ENCODE measurements at regions not wholly inside any gene's neighbourhood (a gene's known extent, or its start where the extent isn't known, plus 50 kb on each side); places are given as distances from the start of the nearest gene placed in this dataset.

DNA sequence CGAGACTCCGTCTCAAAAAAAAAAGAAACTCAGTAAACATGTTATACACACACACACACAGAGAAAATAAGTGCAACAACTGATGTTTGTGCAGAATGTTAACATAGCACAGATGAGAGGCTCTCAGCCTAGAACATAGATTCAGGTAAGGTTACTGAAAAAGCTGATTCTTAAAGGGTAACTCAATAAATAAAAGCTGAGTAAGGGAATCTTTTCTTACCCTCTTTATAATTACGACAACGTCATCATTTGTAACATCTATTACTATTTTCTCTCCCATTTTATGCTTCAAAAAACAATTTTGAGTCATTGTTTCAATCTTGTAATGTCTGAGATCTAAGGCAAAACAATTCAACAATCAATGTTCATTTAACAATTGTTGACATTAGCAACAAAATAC, 644.8 kb downstream of the RFPL4B start:
- H3K4me1 Mint-ChIP-seq = no peaks in the 10 kb centered on the region
- H3K27ac Mint-ChIP-seq = no peak overlapping the region
- no peak overlapping the region for H3K4me3 Mint-ChIP-seq
- no peaks in the 10 kb centered on the region for H3K36me3 Mint-ChIP-seq (ENCODE audit: low read depth)
- intact Hi-C loops (cut with DNase I, micrococcal nuclease) = no loop called here
- ChIA-PET POLR2A (no interaction called here), CTCF (no interaction called here)
- no peak for ATAC-seq
- DNase-seq = no peak
- peaks cover 3% of the 10 kb centered on the region for H3K9me3 Mint-ChIP-seq (ENCODE audit: low read depth)
- H3K27me3 Mint-ChIP-seq = no peaks in the 10 kb centered on the region

DNA sequence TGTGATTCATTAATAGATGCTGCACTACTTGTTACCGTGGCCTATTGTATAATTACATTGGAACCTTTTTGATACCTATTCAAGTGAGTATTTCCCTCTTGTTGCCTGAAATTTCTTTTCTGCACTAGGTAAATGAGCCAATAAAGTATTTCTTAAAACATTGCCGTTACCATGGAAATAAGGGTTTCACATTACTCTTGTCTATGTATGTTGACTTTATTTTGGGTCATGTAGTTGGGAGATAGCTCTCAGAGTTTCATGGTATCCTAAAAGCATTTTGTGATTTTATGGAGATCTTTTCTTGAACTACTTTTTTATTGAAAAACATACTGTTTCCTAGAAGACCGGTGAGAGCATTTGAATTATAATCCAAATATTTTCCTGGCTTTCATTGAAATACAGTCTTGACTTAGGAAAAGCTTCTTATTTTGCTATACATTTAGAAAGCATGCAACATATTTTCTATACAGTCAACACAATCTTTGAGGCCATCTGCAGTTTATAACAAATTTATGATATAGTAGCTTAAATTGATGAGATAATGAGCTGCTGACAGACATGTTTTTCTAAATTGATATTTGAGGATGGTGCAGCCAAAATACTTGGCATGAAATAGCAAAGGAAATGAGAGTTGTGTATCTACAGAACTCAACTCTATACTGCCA, 650.4 kb downstream of the RFPL4B start:
- no peaks in the 10 kb centered on the region for H3K4me1 Mint-ChIP-seq
- no peaks in the 10 kb centered on the region for H3K9me3 Mint-ChIP-seq (ENCODE audit: low read depth)
- CTCF ChIA-PET = no interaction called here
- no peak overlapping the region for H3K4me3 Mint-ChIP-seq
- H3K27me3 Mint-ChIP-seq = no peaks in the 10 kb centered on the region
- DNase-seq (no peak), ATAC-seq (no peak)
- no peaks in the 10 kb centered on the region for H3K36me3 Mint-ChIP-seq (ENCODE audit: low read depth)
- intact Hi-C loops (cut with DNase I, micrococcal nuclease) = no loop called here
- POLR2A ChIA-PET = no interaction called here
- no peak overlapping the region for H3K27ac Mint-ChIP-seq

DNA sequence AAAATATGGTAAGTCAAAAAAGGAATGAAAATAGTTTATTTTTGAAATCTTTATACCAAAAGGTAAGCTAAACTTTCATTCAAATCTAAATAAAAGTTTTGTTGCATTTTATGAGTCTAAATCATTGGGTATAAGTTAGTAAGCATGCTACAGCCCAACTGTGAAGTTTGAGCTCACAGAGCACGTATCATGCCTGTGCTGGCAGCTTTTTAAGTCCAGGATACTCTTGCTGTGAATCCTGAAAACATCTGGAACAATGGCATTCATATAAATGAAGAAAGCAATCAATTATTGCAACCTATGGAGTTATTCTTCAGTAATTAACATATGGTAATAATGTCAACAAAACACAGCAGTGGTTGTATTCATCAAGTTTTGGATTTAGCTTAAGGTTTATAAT, 656.9 kb downstream of the RFPL4B start:
- H3K9me3 Mint-ChIP-seq (ENCODE audit: low read depth) = no peaks in the 10 kb centered on the region
- no peak overlapping the region for H3K4me3 Mint-ChIP-seq
- ChIA-PET CTCF (interaction anchor here (0.6 kb wide), 1 partner anchor 340 kb away, joined by 4 read pairs; no protein-coding TSS in a partner anchor), POLR2A (no interaction called here)
- no peaks in the 10 kb centered on the region for H3K36me3 Mint-ChIP-seq (ENCODE audit: low read depth)
- intact Hi-C loops (cut with DNase I, micrococcal nuclease) = no loop called here
- ATAC-seq (no peak), DNase-seq (no peak)
- H3K27me3 Mint-ChIP-seq = no peaks in the 10 kb centered on the region
- H3K4me1 Mint-ChIP-seq = no peaks in the 10 kb centered on the region
- no peak overlapping the region for H3K27ac Mint-ChIP-seq

DNA sequence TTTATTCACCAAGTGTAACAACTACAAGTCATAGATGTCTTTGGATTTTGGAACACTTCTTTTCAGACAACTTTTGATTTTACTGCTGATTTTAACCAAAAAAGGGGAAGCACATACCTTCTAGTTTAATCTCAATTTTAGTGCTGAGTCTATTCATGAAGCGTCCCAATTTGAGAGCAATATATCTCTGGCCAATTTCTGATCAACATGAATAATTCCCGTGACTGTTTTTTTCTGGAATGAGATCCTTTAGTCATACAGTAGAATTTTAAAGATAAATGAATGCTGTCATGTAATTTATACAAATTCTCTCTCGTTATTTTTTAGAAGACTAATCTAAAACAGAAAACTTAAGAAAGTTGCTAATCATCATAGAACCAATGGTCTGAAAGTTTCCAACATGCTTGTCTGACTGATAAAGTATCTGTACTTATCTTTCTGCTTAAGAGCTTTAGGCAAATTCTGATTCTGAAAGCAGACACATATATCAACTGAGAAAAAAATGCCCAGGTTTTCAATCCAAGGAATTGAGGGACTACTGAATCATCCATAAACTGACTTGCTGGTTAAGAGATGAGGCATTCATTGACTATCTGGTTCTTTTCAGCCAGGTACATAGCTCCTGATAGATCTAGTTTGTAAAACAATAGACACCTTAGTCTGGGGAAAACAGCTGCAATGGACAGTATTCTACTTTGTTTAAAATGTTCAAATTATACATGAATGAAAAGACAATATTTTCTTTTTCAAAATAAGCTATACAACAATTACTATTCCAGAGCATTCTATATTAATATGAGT, 657.5 kb downstream of the RFPL4B start:
- intact Hi-C loops (cut with DNase I, micrococcal nuclease) = no loop called here
- ATAC-seq (no peak), DNase-seq (no peak)
- CTCF ChIA-PET = interaction anchor here (1.5 kb wide), 1 partner anchor 10 kb away, joined by 3 read pairs; no protein-coding TSS in a partner anchor
- Mint-ChIP-seq H3K27ac (no peak overlapping the region), H3K27me3 (no peaks in the 10 kb centered on the region), H3K4me3 (no peak overlapping the region), H3K9me3 (ENCODE audit: low read depth) (no peaks in the 10 kb centered on the region), H3K36me3 (ENCODE audit: low read depth) (no peaks in the 10 kb centered on the region), H3K4me1 (no peaks in the 10 kb centered on the region)
- POLR2A ChIA-PET = no interaction called here

DNA sequence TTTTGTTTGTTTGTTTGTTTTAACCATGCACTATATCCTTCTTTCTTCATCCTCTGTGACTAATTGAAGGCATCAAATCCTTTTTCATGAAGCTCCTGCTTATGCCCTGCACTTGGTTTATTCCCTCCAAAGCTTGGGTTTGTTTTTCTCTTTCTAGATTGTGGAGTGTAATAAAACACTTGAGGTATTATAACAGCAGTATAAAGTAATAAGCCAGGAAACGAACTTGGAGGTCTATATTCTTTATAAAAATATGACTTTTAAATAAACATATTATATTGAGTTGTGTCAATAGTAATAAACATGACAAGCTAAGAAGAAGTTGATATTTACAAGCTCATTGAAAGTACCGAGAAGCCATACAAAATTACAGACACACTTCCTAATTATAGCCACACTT, 659.4 kb downstream of the RFPL4B start:
- Mint-ChIP-seq H3K36me3 (ENCODE audit: low read depth) (no peaks in the 10 kb centered on the region), H3K4me3 (no peak overlapping the region), H3K27ac (no peak overlapping the region), H3K4me1 (no peaks in the 10 kb centered on the region), H3K9me3 (ENCODE audit: low read depth) (no peaks in the 10 kb centered on the region), H3K27me3 (no peaks in the 10 kb centered on the region)
- ATAC-seq (no peak), DNase-seq (no peak)
- intact Hi-C loops (cut with DNase I, micrococcal nuclease) = no loop called here
- POLR2A ChIA-PET = no interaction called here
- CTCF ChIA-PET = interaction anchor here (1.5 kb wide), 1 partner anchor 11 kb away, joined by 3 read pairs; no protein-coding TSS in a partner anchor

DNA sequence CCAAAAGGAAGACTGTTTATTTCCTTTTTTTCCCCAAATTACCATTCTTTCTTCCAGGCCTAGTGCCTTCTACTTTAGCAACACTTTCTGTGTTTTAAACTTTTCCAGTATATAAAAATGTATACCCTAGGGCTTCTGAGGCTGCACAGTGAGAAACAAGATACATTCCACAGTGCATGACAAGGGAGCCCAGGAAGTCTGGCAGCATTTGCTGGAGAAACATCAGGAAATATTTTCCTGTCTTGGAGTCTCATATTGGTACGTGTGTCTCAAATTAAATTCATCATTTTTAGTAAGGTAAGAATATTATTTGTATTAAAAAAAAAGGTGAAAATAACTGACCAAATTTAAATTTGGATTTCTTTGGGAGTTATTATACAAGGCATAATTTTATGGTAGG, 662.6 kb downstream of the RFPL4B start:
- ChIA-PET POLR2A (no interaction called here), CTCF (interaction anchor here (0.6 kb wide), 1 partner anchor 19 kb away, joined by 3 read pairs; no protein-coding TSS in a partner anchor)
- Mint-ChIP-seq H3K9me3 (ENCODE audit: low read depth) (no peaks in the 10 kb centered on the region), H3K4me1 (no peaks in the 10 kb centered on the region), H3K27me3 (no peaks in the 10 kb centered on the region), H3K4me3 (no peak overlapping the region), H3K27ac (no peak overlapping the region), H3K36me3 (ENCODE audit: low read depth) (no peaks in the 10 kb centered on the region)
- DNase-seq (no peak), ATAC-seq (no peak)
- intact Hi-C loops (cut with DNase I, micrococcal nuclease) = no loop called here

DNA sequence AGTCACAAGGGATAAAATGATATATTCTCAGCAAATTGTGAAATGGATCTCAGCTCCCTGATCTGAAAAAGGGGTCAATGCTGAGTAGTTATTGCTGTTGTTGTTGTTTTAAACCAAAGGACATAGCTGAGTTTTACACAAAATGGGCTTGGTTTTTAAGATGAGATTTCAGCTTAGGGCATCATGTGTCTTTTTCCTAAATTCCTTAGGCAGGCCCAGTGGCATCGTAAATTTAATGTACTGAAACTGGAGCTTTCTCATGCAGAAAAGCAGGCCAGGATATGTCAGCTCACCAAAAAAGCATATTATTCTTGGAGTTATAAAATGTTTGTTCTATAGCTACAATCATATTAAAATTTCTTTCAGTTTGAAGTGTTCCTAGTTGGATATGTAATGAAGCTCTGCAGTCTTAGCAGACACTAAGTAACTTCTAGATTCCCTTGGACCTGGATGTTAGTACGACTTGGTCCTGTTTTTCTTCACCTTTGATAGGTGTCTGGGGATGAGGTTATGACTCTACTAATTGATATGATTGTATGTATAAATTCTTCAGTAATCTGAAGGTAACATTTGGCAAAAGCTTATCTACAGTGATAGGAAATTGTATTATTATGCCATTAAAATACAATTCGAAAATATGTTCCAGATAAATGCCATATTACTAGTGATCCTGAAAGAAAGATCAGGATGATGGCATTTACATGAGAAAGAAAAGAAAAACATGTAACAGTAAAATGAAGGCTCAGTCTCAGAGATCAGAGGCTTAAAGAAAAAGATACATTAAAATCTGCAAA, 663.3 kb downstream of the RFPL4B start:
- Mint-ChIP-seq H3K36me3 (ENCODE audit: low read depth) (no peaks in the 10 kb centered on the region), H3K4me1 (no peaks in the 10 kb centered on the region), H3K27me3 (no peaks in the 10 kb centered on the region), H3K4me3 (no peak overlapping the region), H3K27ac (no peak overlapping the region), H3K9me3 (ENCODE audit: low read depth) (no peaks in the 10 kb centered on the region)
- intact Hi-C loops (cut with DNase I, micrococcal nuclease) = no loop called here
- ATAC-seq = no peak
- ChIA-PET CTCF (interaction anchor here (0.6 kb wide), 2 partner anchors 18 to 38 kb away, joined by 3 read pairs; no protein-coding TSS in a partner anchor), POLR2A (no interaction called here)
- DNase-seq = no peak

DNA sequence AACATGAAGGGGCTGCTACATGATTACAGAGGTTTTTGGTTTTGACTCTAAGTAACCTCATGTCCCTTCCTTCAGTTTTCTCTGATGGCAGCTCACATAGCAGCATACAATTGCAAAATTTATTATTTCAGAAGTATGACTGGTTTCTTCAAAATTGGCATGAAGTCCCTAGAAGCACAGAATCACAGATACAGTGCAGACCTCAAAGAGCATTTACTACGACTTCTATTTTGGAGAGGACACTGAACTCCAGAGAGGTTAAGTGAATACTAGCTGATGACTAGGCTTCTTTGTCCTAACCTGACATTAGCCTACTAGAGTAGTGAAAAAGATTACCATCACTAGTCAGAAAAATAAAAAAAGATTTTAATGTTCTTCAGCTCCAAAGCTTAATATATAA, 664.3 kb downstream of the RFPL4B start:
- Mint-ChIP-seq H3K27ac (no peak overlapping the region), H3K36me3 (ENCODE audit: low read depth) (no peaks in the 10 kb centered on the region), H3K9me3 (ENCODE audit: low read depth) (no peaks in the 10 kb centered on the region), H3K27me3 (no peaks in the 10 kb centered on the region), H3K4me3 (no peak overlapping the region), H3K4me1 (no peaks in the 10 kb centered on the region)
- DNase-seq (no peak), ATAC-seq (no peak)
- ChIA-PET CTCF (no interaction called here), POLR2A (no interaction called here)
- intact Hi-C loops (cut with DNase I, micrococcal nuclease) = no loop called here

DNA sequence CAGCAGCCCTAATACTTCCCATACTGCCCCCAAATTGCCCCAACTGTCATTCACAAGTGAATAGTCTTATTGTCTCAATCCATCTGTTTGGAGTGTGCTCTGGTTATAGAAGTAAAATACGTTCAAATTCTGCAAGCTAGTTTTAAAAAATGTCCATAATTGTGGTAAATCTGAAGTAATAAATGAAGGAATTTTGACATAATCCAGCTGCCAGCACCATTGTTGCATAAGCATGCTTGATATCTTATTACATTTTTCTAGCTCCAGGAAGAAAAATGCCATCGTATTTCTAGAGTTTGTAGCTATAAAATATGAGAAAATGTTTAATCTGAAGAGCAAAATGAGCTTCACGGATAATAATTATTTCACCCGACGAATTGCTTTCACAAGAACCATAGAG, 664.7 kb downstream of the RFPL4B start:
- H3K27ac Mint-ChIP-seq = no peak overlapping the region
- no peaks in the 10 kb centered on the region for H3K36me3 Mint-ChIP-seq (ENCODE audit: low read depth)
- ChIA-PET POLR2A (no interaction called here), CTCF (no interaction called here)
- H3K4me3 Mint-ChIP-seq = no peak overlapping the region
- ATAC-seq = no peak
- no peaks in the 10 kb centered on the region for H3K9me3 Mint-ChIP-seq (ENCODE audit: low read depth)
- no peaks in the 10 kb centered on the region for H3K27me3 Mint-ChIP-seq
- intact Hi-C loops (cut with DNase I, micrococcal nuclease) = no loop called here
- no peaks in the 10 kb centered on the region for H3K4me1 Mint-ChIP-seq
- no peak for DNase-seq

DNA sequence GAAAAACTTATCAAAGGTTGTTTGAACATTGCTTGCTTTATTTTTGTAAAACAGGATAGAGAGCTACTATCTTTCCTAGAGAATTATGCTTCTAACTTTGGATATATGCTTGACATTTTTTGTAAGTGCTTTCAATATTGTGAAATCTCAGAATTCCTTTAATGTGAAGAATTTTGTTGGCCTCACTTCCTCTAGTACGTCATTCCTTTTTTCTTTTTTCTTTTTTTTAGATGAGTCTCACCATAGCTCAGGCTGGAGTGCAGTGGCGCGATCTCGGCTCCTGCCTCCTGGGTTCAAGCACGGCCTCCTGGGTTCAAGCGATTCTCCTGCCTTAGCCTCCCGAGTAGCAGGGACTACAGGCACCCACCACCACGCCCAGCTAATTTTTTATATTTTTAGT, 668.1 kb downstream of the RFPL4B start:
- no peak for ATAC-seq
- DNase-seq = no peak
- POLR2A ChIA-PET = no interaction called here
- CTCF ChIA-PET = interaction anchor here (0.7 kb wide), 1 partner anchor 19 kb away, joined by 3 read pairs; no protein-coding TSS in a partner anchor
- Mint-ChIP-seq H3K27me3 (no peaks in the 10 kb centered on the region), H3K27ac (no peak overlapping the region), H3K36me3 (ENCODE audit: low read depth) (no peaks in the 10 kb centered on the region), H3K9me3 (ENCODE audit: low read depth) (no peaks in the 10 kb centered on the region), H3K4me1 (no peaks in the 10 kb centered on the region), H3K4me3 (no peak overlapping the region)
- intact Hi-C loops (cut with DNase I, micrococcal nuclease) = no loop called here

DNA sequence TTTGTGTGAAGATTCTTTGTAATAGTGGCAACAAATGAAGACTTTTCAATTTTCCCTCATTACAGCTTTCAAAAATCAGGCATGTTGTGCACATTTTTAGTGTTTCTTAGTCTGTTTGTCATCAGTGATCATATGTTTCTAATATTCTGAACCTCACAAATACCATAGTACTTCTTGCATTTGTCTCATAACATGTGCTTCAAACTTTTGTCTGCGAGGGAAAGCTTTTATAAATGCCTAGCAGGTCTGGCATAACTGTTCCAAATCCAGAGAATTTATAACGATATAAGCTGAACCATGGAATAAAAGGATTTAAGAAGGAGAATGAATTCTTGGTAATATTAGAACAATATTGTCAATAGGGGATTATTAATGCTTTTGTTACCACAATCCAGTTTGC, 670.2 kb downstream of the RFPL4B start:
- no peak for DNase-seq
- Mint-ChIP-seq H3K9me3 (ENCODE audit: low read depth) (no peaks in the 10 kb centered on the region), H3K36me3 (ENCODE audit: low read depth) (no peaks in the 10 kb centered on the region), H3K27me3 (no peaks in the 10 kb centered on the region), H3K27ac (no peak overlapping the region), H3K4me1 (no peaks in the 10 kb centered on the region), H3K4me3 (no peak overlapping the region)
- CTCF ChIA-PET = interaction anchor here (0.6 kb wide), 1 partner anchor 831 kb away, joined by 3 read pairs; no protein-coding TSS in a partner anchor
- intact Hi-C loops (cut with DNase I, micrococcal nuclease) = no loop called here
- ATAC-seq = no peak
- POLR2A ChIA-PET = no interaction called here

Data from activated CD4-positive, alpha-beta T cell treated with anti-CD3 and anti-CD28 coated beads for 36 hours (primary cell).